ENCODE measurements at regions not wholly inside any gene's neighbourhood (a gene's known extent, or its start where the extent isn't known, plus 50 kb on each side); places are given as distances from the start of the nearest gene placed in this dataset.

DNA sequence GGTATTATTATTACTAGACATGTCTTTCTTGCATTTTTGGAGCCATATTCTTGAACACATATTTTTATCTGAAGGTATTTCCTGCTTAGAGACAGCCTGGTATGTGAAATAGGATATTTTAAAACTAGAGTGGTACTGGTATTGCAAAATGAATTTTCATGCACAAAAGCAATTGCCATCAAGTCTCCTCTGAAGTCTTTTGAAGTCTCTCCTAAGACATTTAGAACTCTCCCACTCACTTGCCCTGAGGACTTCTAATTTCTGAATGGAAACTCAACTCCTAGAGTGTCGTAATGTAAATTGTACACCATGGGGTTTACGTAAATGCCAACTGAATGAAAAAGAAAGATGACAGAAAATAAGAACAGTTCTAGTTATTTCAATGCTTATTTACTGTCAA lies 967.0 kb downstream of the DCDC2C start:
- no peaks in the 10 kb centered on the region for H3K9me3 ChIP-seq (ENCODE audit: control insufficient read depth, low read length)
- no peak for TF ChIP-seq CTCF (IDR thresholded peaks at IDR 0.05)

DNA sequence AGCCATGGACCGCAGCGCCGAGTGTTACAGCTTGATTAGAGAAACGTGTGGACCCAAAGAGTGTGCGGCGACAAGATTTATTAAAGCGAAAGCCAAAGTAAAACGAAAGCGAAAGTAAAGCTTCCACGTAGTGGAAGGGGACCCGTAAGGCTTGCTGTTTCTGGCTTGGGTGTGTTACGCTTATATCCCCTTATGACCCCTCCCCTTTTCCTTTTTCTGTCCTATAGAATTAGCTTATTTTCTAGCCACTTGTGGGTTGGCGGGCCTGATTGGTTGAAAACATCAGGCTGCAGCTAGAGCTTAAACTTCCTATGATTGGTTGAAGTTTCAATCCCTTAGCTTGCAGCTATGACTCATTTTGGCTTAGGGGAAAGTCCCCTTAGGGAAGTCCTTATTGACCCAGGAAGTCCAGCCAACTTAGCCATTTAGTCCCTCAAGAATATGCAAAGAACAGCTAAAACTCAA lies 969.7 kb downstream of the DCDC2C start:
- H2AFZ ChIP-seq: no peak overlapping the region
- H3K4me3 ChIP-seq (ENCODE audit: low read depth, low read length): no peak overlapping the region
- no peaks in the 10 kb centered on the region for H3K36me3 ChIP-seq (ENCODE audit: control insufficient read depth, insufficient read depth, low read length)
- no peak overlapping the region for H3K9ac ChIP-seq
- H3K27ac ChIP-seq: no peak overlapping the region
- no peaks in the 10 kb centered on the region for H3K79me2 ChIP-seq
- H3K4me2 ChIP-seq (ENCODE audit: low read length): no peak overlapping the region
- no peak for TF ChIP-seq CTCF (IDR thresholded peaks at IDR 0.05)
- H3K4me1 ChIP-seq: no peaks in the 10 kb centered on the region
- H3K9me3 ChIP-seq (ENCODE audit: control insufficient read depth, low read length): no peaks in the 10 kb centered on the region
- no peaks in the 10 kb centered on the region for H3K27me3 ChIP-seq (ENCODE audit: control insufficient read depth, insufficient read depth, low read length)

More for the DNA sequence above, 967.0 kb downstream of the DCDC2C start:
- H3K27me3 ChIP-seq (ENCODE audit: control insufficient read depth, insufficient read depth, low read length): no peaks in the 10 kb centered on the region
- H3K79me2 ChIP-seq: no peaks in the 10 kb centered on the region
- H3K4me3 ChIP-seq (ENCODE audit: low read depth, low read length): no peak overlapping the region
- no peaks in the 10 kb centered on the region for H3K36me3 ChIP-seq (ENCODE audit: control insufficient read depth, insufficient read depth, low read length)
- H2AFZ ChIP-seq: no peak overlapping the region
- no peak overlapping the region for H3K9ac ChIP-seq
- H3K4me1 ChIP-seq: no peaks in the 10 kb centered on the region
- no peak overlapping the region for H3K27ac ChIP-seq
- H3K4me2 ChIP-seq (ENCODE audit: low read length): no peak overlapping the region

DNA sequence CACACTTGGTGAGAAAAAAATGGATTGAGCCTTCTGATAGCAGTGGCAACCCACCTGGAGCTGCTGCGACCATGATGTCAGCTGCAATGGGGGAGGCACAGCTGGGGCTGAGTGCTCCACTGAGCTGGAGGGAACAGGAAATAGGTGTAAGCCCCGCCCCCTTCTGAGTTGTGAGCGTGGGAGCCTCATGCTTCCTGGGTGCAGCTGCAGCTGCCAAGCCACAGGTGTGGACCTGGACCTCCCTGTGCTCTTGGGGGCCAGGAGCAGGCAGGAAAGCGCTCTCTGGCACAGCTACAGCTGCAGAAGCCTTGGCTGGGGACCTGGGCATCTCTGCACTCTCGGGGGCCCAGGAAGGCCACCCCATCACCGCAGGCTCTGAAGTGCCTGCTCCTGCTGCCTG lies 970.6 kb downstream of the DCDC2C start:
- no peak for TF ChIP-seq CTCF (IDR thresholded peaks at IDR 0.05)
- Histone ChIP-seq H3K27me3 (ENCODE audit: control insufficient read depth, insufficient read depth, low read length) (no peaks in the 10 kb centered on the region), H3K79me2 (no peaks in the 10 kb centered on the region), H3K4me3 (ENCODE audit: low read depth, low read length) (no peak overlapping the region), H3K4me1 (no peaks in the 10 kb centered on the region), H3K27ac (no peak overlapping the region), H3K9me3 (ENCODE audit: control insufficient read depth, low read length) (no peaks in the 10 kb centered on the region), H3K9ac (no peak overlapping the region), H3K36me3 (ENCODE audit: control insufficient read depth, insufficient read depth, low read length) (no peaks in the 10 kb centered on the region), H3K4me2 (ENCODE audit: low read length) (no peak overlapping the region), H2AFZ (no peak overlapping the region)

DNA sequence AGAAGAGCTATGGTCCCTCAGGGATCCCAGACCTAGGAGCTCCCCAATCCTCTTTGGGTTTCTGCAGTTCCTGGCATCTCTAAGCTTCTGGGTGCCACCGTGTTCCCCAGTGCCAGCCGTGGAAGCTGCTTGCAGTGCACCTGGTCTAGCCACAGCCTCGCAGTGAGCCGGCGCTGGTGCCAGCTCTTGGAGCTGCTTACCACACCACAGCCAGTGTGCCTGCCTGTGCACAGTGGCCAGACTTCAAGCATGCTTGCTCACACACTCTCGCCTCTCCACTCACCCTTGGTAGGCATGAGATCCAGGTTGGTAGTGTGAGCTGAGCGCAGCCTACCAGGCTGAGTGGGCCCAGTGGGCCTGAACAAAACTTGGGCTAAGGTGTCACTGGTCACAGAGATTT lies 971.9 kb downstream of the DCDC2C start:
- Histone ChIP-seq H3K9ac (no peak overlapping the region), H3K4me1 (no peaks in the 10 kb centered on the region), H3K27me3 (ENCODE audit: control insufficient read depth, insufficient read depth, low read length) (no peaks in the 10 kb centered on the region), H3K36me3 (ENCODE audit: control insufficient read depth, insufficient read depth, low read length) (no peaks in the 10 kb centered on the region), H3K27ac (no peak overlapping the region), H3K79me2 (no peaks in the 10 kb centered on the region), H3K4me2 (ENCODE audit: low read length) (no peak overlapping the region), H3K4me3 (ENCODE audit: low read depth, low read length) (no peak overlapping the region), H2AFZ (no peak overlapping the region), H3K9me3 (ENCODE audit: control insufficient read depth, low read length) (no peaks in the 10 kb centered on the region)
- no peak for TF ChIP-seq CTCF (IDR thresholded peaks at IDR 0.05)

DNA sequence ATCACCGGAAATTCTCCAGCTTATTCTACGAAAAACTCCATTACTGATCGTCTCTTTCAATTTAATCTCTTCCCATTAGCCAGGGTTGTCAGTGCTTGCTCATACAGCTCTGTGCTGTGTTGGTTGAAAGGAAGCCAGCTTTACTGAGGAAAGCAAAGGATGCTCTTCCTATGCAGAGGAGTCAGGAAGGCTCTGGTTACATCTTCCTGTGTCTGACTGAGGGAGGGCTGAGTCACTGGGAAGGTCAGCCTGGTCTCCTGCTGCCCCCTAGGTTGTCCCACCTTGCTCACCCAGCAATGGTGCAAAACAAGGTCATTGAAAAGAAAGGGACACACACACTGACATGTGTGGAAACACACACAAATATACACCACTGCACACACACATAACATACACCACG lies 975.6 kb downstream of the DCDC2C start:
- no peaks in the 10 kb centered on the region for H3K4me1 ChIP-seq
- no peak overlapping the region for H3K27ac ChIP-seq
- no peak overlapping the region for H2AFZ ChIP-seq
- H3K79me2 ChIP-seq: no peaks in the 10 kb centered on the region
- H3K36me3 ChIP-seq (ENCODE audit: control insufficient read depth, insufficient read depth, low read length): no peaks in the 10 kb centered on the region
- H3K9me3 ChIP-seq (ENCODE audit: control insufficient read depth, low read length): no peaks in the 10 kb centered on the region
- H3K27me3 ChIP-seq (ENCODE audit: control insufficient read depth, insufficient read depth, low read length): no peaks in the 10 kb centered on the region
- H3K9ac ChIP-seq: no peak overlapping the region
- no peak overlapping the region for H3K4me3 ChIP-seq (ENCODE audit: low read depth, low read length)
- H3K4me2 ChIP-seq (ENCODE audit: low read length): no peak overlapping the region
- no peak for TF ChIP-seq CTCF (IDR thresholded peaks at IDR 0.05)

Data from parathyroid adenoma (tissue), 2 donors.